K562 (cell line): ENCODE measurements at regions not wholly inside any gene's neighbourhood (a gene's known extent, or its start where the extent isn't known, plus 50 kb on each side); places are given as distances from the start of the nearest gene placed in this dataset.

ENCODE experiments used
- ATAC-seq: fragments of 200-7000 bp; cut with Tn5 transposase; 3 replicates; pipeline ENCODE4 v1.9.1; 2020; ENCODE audit warnings: moderate library complexity
- BruUV-seq: library from RNA; stranded (reverse); fragments of 400-500 nt; replicated peaks from 2 replicates; lab custom pipeline; 2021; lab: Mats Ljungman, UMichigan
- CTCF ChIA-PET: fragments of 300-600 bp; formaldehyde crosslinking; extraction: SDS; loops from one replicate; lab custom pipeline; 2021; ENCODE audit warnings: low intra/inter-chr PET ratio; lab: Yijun Ruan, JAX
- POLR2A ChIA-PET: fragments of 300-600, 350-650 bp; sonication (Branson Sonifier 250); formaldehyde crosslinking; extraction: SDS; loops from one replicate; lab custom pipeline; 2021; ENCODE audit warnings: antibody characterized with exemption, inconsistent platforms; lab: Yijun Ruan, JAX
- DNase-seq, 4 experiments: peaks; one replicate each; pipeline versions ENCODE4 v3.0.0 to v3.0.0-alpha.2; 2011 to 2018; ENCODE audit warnings: low spot score in 3 of 4, mixed read lengths in 3 of 4; ENCODE audit errors: extremely low read depth in 1 of 4
- FAIRE-seq: peaks from 2 replicates; lab custom pipeline; 2011; peaks lifted over from hg19 to GRCh38; lab: Jason Lieb, UNC
- H2AFZ ChIP-seq: 2 replicates; pipeline ENCODE4 v1.6.0; 2011; ENCODE audit warnings: low read depth, low read length, control low read depth, inconsistent platforms
- H3K27ac ChIP-seq: fragments of 200-600 bp; 3 replicates; pipeline ENCODE4 v1.8.0; 2011; ENCODE audit warnings: low read depth, mild to moderate bottlenecking, control low read depth, inconsistent platforms, low read length, moderate library complexity, mixed read lengths; ENCODE audit errors: extremely low read depth
- H3K27me3 ChIP-seq, 2 experiments: fragments of 300-600 bp in 1 of 2; 2 replicates in 1 of 2; 3 replicates in 1 of 2; pipeline versions ENCODE4 v1.6.0 to v1.8.0; 2011; ENCODE audit warnings: inconsistent platforms in 2 of 2, low read length in 2 of 2, mild to moderate bottlenecking in 1 of 2, mixed read lengths in 1 of 2, moderate library complexity in 1 of 2; ENCODE audit not compliant: control insufficient read depth in 2 of 2, insufficient read depth in 2 of 2
- H3K36me3 ChIP-seq: fragments of 300-600 bp; 3 replicates; pipeline ENCODE4 v1.8.0; 2011; ENCODE audit warnings: mild to moderate bottlenecking, low read length, inconsistent platforms; ENCODE audit not compliant: control insufficient read depth, insufficient read depth
- H3K4me1 ChIP-seq, 2 experiments: fragments of 200-600 bp in 1 of 2; replicated peaks in 1 of 2; 2 replicates in 1 of 2; 3 replicates in 1 of 2; pipeline versions ENCODE4 v1.5.1 to v1.8.0; 2011; ENCODE audit warnings: inconsistent platforms in 2 of 2, low read length in 2 of 2, mild to moderate bottlenecking in 1 of 2, mixed read lengths in 1 of 2, moderate library complexity in 1 of 2; ENCODE audit not compliant: control insufficient read depth in 2 of 2, insufficient read depth in 2 of 2
- H3K4me2 ChIP-seq: 2 replicates; pipeline ENCODE4 v1.6.1; 2011; ENCODE audit warnings: low read length, control low read depth, inconsistent platforms, mixed read lengths; ENCODE audit not compliant: insufficient read depth
- H3K4me3 ChIP-seq: fragments of 200-600 bp; sonication (generic), shearing (Covaris generic); 2 replicates; pipeline ENCODE4 v1.5.1; 2016; ENCODE audit warnings: control low read depth, inconsistent platforms
- H3K79me2 ChIP-seq: fragments of 200-600 bp; 3 replicates; pipeline ENCODE4 v1.8.0; 2011; ENCODE audit warnings: low read length, inconsistent platforms; ENCODE audit not compliant: control insufficient read depth, insufficient read depth
- H3K9ac ChIP-seq, 2 experiments: 2 replicates each; pipeline versions ENCODE4 v1.6.0 to v1.6.1; 2011; ENCODE audit warnings: low read depth in 2 of 2, low read length in 2 of 2, control low read depth in 1 of 2, inconsistent platforms in 1 of 2, mild to moderate bottlenecking in 1 of 2, mixed read lengths in 1 of 2; ENCODE audit not compliant: insufficient read depth in 1 of 2
- H3K9me1 ChIP-seq: one replicate; pipeline ENCODE4 v1.6.0; 2011; ENCODE audit warnings: inconsistent platforms, mild to moderate bottlenecking, low read length, moderate library complexity; ENCODE audit not compliant: control insufficient read depth, insufficient read depth
- H3K9me3 ChIP-seq: replicated peaks from 2 replicates; pipeline ENCODE4 v1.5.1; 2011; ENCODE audit warnings: low read depth, low read length, inconsistent platforms; ENCODE audit not compliant: control insufficient read depth, insufficient read depth
- H4K20me1 ChIP-seq: replicated peaks from 2 replicates; pipeline ENCODE4 v1.6.1; 2011; ENCODE audit warnings: low read length, inconsistent platforms, mixed read lengths; ENCODE audit not compliant: control insufficient read depth, insufficient read depth
- WGBS: fragments of 100-300 bp; shearing (Covaris generic); methylation state at CpG from one replicate; pipeline ENCODE4 v1.1.6; 2016; ENCODE audit warnings: low coverage, mixed read lengths; ENCODE audit not compliant: insufficient coverage; ENCODE audit errors: missing lambda C conversion rate; 5-methylcytosine and 5-hydroxymethylcytosine counted together
- in situ Hi-C: fragments of 300-500 bp; cut with MboI; formaldehyde crosslinking; loops from 4 replicates; pipeline ENCODE4 v1.15.0; 2018; ENCODE audit warnings: inconsistent platforms, mixed read lengths
- intact Hi-C: fragments of 100-400 bp; cut with micrococcal nuclease; formaldehyde crosslinking; loops from 2 replicates; pipeline ENCODE4 v1.14.2; 2022
- TF ChIP-seq, protein P1 (sequence below): fragments of 450-650 bp; formaldehyde crosslinking; IDR thresholded peaks from 2 replicates; pipeline ENCODE4 v1.4.0; 2020; ENCODE audit warnings: mild to moderate bottlenecking, mixed read lengths
- TF ChIP-seq, protein P2 (sequence below): fragments of 450-650 bp; conservative IDR thresholded peaks from 2 replicates; pipeline ENCODE4 v1.6.1; 2016; ENCODE audit warnings: missing genetic modification characterization, low read depth, mild to moderate bottlenecking, control low read depth, missing compliant biosample characterization

DNA sequence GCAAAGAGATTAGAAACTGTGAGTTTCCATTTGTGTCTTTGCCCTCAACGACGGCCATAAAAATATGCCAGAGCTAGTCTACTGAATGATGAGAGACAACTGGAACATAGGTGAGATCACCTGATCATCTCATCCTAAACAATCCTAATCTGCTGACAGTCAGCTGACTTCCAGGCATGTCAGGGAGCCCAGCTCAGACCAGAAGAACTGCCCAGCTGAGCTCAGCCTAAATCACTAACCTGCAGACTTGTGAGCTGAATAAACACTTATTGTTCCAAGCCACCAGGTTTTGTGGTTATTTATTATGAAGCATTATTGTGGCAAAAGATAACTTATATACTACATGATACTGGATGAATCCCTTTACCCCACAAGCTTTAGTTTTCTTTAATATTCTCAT lies 118.9 kb upstream of the PLEKHG7 start:
- Histone ChIP-seq H3K27me3 (peaks cover 0 to 6% of the 10 kb centered on the region in 2 experiments; a peak in 3 of 5 replicates), H3K9ac (no peak overlapping the region), H3K4me2 (no peak overlapping the region), H2AFZ (no peak overlapping the region), H3K4me1 (no peaks in the 10 kb centered on the region), H3K9me3 (no peaks in the 10 kb centered on the region), H3K9me1 (no peaks in the 10 kb centered on the region), H4K20me1 (no peaks in the 10 kb centered on the region), H3K27ac (no peak overlapping the region), H3K36me3 (no peaks in the 10 kb centered on the region), H3K79me2 (no peaks in the 10 kb centered on the region), H3K4me3 (no peak overlapping the region)
- no peak for ATAC-seq
- intact Hi-C loops (no loop called here), in situ Hi-C loops (no loop called here)
- TF ChIP-seq, protein P1, sequence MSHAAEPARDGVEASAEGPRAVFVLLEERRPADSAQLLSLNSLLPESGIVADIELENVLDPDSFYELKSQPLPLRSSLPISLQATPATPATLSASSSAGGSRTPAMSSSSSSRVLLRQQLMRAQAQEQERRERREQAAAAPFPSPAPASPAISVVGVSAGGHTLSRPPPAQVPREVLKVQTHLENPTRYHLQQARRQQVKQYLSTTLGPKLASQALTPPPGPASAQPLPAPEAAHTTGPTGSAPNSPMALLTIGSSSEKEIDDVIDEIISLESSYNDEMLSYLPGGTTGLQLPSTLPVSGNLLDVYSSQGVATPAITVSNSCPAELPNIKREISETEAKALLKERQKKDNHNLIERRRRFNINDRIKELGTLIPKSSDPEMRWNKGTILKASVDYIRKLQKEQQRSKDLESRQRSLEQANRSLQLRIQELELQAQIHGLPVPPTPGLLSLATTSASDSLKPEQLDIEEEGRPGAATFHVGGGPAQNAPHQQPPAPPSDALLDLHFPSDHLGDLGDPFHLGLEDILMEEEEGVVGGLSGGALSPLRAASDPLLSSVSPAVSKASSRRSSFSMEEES (CRISPR knock-in tag): peak; percentile 1; the same call in 1 of the 2 replicates
- TF ChIP-seq, protein P2, sequence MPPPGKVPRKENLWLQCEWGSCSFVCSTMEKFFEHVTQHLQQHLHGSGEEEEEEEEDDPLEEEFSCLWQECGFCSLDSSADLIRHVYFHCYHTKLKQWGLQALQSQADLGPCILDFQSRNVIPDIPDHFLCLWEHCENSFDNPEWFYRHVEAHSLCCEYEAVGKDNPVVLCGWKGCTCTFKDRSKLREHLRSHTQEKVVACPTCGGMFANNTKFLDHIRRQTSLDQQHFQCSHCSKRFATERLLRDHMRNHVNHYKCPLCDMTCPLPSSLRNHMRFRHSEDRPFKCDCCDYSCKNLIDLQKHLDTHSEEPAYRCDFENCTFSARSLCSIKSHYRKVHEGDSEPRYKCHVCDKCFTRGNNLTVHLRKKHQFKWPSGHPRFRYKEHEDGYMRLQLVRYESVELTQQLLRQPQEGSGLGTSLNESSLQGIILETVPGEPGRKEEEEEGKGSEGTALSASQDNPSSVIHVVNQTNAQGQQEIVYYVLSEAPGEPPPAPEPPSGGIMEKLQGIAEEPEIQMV (tag): no peak
- no peak for FAIRE-seq
- ChIA-PET POLR2A (interaction anchor here (0.6 kb wide), 1 partner anchor 289 kb away, joined by 3 read pairs; no protein-coding TSS in a partner anchor), CTCF (no interaction called here)
- no peak for DNase-seq
- WGBS: 0% methylated on average over 2 of the region's 2 CpGs
- BruUV-seq: no TSS peak
